ENCODE measurements at regions not wholly inside any gene's neighbourhood (a gene's known extent, or its start where the extent isn't known, plus 50 kb on each side); places are given as distances from the start of the nearest gene placed in this dataset.

DNA sequence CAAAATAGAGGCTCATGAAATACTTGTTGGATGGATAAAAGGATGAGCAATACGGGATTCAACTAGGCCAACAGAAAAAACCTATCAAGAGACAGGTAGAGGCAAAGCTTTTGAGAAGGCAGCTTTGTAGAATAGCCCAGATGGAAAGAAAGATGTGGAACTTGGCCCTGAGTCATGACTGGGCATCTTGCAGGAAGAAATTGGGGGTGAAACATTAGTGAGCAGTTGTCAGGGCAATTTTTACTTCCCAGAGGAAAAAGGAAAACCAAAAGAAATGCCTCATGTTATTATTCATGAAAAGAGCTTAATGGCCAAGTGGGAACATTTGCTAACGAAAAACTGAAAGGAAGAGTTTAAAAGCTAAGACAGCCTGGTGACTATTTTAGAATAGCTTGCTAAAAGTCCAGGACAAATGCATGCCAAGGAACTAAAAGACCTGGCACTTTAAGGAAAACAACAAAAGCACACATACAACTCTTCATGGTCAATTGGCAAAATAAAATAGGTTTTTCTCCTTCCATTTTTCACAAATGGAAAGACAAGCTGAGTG is 180.1 kb downstream of the HS3ST3A1 start (continued):
- TF ChIP-seq, protein P1, sequence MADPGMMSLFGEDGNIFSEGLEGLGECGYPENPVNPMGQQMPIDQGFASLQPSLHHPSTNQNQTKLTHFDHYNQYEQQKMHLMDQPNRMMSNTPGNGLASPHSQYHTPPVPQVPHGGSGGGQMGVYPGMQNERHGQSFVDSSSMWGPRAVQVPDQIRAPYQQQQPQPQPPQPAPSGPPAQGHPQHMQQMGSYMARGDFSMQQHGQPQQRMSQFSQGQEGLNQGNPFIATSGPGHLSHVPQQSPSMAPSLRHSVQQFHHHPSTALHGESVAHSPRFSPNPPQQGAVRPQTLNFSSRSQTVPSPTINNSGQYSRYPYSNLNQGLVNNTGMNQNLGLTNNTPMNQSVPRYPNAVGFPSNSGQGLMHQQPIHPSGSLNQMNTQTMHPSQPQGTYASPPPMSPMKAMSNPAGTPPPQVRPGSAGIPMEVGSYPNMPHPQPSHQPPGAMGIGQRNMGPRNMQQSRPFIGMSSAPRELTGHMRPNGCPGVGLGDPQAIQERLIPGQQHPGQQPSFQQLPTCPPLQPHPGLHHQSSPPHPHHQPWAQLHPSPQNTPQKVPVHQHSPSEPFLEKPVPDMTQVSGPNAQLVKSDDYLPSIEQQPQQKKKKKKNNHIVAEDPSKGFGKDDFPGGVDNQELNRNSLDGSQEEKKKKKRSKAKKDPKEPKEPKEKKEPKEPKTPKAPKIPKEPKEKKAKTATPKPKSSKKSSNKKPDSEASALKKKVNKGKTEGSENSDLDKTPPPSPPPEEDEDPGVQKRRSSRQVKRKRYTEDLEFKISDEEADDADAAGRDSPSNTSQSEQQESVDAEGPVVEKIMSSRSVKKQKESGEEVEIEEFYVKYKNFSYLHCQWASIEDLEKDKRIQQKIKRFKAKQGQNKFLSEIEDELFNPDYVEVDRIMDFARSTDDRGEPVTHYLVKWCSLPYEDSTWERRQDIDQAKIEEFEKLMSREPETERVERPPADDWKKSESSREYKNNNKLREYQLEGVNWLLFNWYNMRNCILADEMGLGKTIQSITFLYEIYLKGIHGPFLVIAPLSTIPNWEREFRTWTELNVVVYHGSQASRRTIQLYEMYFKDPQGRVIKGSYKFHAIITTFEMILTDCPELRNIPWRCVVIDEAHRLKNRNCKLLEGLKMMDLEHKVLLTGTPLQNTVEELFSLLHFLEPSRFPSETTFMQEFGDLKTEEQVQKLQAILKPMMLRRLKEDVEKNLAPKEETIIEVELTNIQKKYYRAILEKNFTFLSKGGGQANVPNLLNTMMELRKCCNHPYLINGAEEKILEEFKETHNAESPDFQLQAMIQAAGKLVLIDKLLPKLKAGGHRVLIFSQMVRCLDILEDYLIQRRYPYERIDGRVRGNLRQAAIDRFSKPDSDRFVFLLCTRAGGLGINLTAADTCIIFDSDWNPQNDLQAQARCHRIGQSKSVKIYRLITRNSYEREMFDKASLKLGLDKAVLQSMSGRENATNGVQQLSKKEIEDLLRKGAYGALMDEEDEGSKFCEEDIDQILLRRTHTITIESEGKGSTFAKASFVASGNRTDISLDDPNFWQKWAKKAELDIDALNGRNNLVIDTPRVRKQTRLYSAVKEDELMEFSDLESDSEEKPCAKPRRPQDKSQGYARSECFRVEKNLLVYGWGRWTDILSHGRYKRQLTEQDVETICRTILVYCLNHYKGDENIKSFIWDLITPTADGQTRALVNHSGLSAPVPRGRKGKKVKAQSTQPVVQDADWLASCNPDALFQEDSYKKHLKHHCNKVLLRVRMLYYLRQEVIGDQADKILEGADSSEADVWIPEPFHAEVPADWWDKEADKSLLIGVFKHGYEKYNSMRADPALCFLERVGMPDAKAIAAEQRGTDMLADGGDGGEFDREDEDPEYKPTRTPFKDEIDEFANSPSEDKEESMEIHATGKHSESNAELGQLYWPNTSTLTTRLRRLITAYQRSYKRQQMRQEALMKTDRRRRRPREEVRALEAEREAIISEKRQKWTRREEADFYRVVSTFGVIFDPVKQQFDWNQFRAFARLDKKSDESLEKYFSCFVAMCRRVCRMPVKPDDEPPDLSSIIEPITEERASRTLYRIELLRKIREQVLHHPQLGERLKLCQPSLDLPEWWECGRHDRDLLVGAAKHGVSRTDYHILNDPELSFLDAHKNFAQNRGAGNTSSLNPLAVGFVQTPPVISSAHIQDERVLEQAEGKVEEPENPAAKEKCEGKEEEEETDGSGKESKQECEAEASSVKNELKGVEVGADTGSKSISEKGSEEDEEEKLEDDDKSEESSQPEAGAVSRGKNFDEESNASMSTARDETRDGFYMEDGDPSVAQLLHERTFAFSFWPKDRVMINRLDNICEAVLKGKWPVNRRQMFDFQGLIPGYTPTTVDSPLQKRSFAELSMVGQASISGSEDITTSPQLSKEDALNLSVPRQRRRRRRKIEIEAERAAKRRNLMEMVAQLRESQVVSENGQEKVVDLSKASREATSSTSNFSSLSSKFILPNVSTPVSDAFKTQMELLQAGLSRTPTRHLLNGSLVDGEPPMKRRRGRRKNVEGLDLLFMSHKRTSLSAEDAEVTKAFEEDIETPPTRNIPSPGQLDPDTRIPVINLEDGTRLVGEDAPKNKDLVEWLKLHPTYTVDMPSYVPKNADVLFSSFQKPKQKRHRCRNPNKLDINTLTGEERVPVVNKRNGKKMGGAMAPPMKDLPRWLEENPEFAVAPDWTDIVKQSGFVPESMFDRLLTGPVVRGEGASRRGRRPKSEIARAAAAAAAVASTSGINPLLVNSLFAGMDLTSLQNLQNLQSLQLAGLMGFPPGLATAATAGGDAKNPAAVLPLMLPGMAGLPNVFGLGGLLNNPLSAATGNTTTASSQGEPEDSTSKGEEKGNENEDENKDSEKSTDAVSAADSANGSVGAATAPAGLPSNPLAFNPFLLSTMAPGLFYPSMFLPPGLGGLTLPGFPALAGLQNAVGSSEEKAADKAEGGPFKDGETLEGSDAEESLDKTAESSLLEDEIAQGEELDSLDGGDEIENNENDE (IDR thresholded peaks at IDR 0.05; ENCODE audit: insufficient replicate concordance, low read length), result no peak
- TF ChIP-seq, protein P2, sequence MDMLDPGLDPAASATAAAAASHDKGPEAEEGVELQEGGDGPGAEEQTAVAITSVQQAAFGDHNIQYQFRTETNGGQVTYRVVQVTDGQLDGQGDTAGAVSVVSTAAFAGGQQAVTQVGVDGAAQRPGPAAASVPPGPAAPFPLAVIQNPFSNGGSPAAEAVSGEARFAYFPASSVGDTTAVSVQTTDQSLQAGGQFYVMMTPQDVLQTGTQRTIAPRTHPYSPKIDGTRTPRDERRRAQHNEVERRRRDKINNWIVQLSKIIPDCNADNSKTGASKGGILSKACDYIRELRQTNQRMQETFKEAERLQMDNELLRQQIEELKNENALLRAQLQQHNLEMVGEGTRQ (IDR thresholded peaks at IDR 0.05; ENCODE audit: low read length), result no peak
- TF ChIP-seq CREB1 (IDR thresholded peaks at IDR 0.05) (no peak), SIN3A (conservative IDR thresholded peaks at IDR 0.05 in 1 of 2, IDR thresholded peaks at IDR 0.05 in 1 of 2; ENCODE audit: low read depth in 1 of 2, low read length in 2 of 2) (no peak), POLR2A (IDR thresholded peaks at IDR 0.05; ENCODE audit: control extremely low read depth in 1 of 2, low read depth in 2 of 2, low read length in 2 of 2) (no peak), HDAC6 (IDR thresholded peaks at IDR 0.05; ENCODE audit: low read depth, low read length) (no peak), CEBPB (IDR thresholded peaks at IDR 0.05; ENCODE audit: low read depth, low read length) (no peak), GABPA (IDR thresholded peaks at IDR 0.05; ENCODE audit: borderline replicate concordance, insufficient read depth, low read length) (no peak), SIX5 (IDR thresholded peaks at IDR 0.05; ENCODE audit: low read depth, low read length) (no peak), CTBP2 (IDR thresholded peaks at IDR 0.05; ENCODE audit: borderline replicate concordance, insufficient read depth, insufficient read length, low read length) (no peak), TAF1 (IDR thresholded peaks at IDR 0.05; ENCODE audit: low read depth, low read length) (no peak)
